ENCODE measurements at regions not wholly inside any gene's neighbourhood (a gene's known extent, or its start where the extent isn't known, plus 50 kb on each side); places are given as distances from the start of the nearest gene placed in this dataset.

DNA sequence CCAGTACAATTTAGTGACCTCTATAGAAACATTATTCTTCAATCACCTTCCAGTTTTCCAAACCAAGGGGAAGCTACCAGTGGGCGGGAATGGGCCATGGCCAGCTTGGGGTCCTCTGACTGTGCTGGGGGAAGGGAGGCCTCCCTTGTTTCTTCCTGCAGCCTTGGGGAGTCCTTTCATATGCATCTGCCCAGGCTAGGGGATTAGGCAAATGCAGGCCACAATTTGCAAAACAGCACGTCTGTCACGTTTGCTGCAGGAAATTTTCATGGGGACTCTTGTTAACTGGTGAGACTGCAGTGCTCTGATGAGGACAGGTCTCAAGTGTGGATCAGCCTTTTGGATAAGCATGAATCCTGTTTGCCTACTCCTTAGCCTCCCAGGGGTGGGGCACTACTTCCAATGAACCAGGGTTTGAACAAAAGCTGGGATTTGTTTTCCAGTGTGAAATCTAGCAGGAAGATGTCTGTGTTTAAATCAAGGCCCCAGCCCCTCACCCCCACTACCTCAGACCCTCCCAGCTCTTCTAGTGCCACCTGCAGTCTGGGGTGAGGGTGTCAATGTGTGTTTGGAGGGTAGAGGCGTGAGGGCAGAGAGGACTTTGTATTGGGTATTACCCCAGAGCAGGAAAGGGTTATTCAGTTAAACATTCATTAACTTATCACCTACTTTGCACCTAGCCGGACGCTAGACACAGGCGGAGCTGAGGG is 219.9 kb downstream of the OPA1 start:
- no peaks in the 10 kb centered on the region for H3K9me3 ChIP-seq
- intact Hi-C loops (cut with DNase I) = no loop called here
- no peaks in the 10 kb centered on the region for H3K27me3 ChIP-seq
- H3K4me1 ChIP-seq = peaks cover 10% of the 10 kb centered on the region
- no peak for DNase-seq (ENCODE audit: extremely low spot score in 2 of 2)
- H3K4me3 ChIP-seq = no peak overlapping the region
- no peaks in the 10 kb centered on the region for H3K36me3 ChIP-seq
- H3K27ac ChIP-seq = no peak overlapping the region
- TF ChIP-seq CTCF (IDR thresholded peaks at IDR 0.05) (no peak), POLR2A (IDR thresholded peaks at IDR 0.05) (no peak), POLR2AphosphoS5 (IDR thresholded peaks at IDR 0.05; ENCODE audit: insufficient read depth in 1 of 2, low read depth in 1 of 2) (no peak)

- H3K36me3 ChIP-seq = no peaks in the 10 kb centered on the region
- H3K4me3 ChIP-seq = no peak overlapping the region
- no peak for DNase-seq (ENCODE audit: extremely low spot score in 2 of 2)
- H3K9me3 ChIP-seq = no peaks in the 10 kb centered on the region
- peaks cover 10% of the 10 kb centered on the region for H3K4me1 ChIP-seq
- no peak for TF ChIP-seq CTCF (IDR thresholded peaks at IDR 0.05)
- TF ChIP-seq POLR2A (IDR thresholded peaks at IDR 0.05) = no peak
- no peak for TF ChIP-seq POLR2AphosphoS5 (IDR thresholded peaks at IDR 0.05; ENCODE audit: insufficient read depth in 1 of 2, low read depth in 1 of 2)
- H3K27me3 ChIP-seq = no peaks in the 10 kb centered on the region
- intact Hi-C loops (cut with DNase I) = no loop called here
- no peak overlapping the region for H3K27ac ChIP-seq
Observed at GRCh38 chr3:193813501-193813830, 220.5 kb downstream of the OPA1 start.

GRCh38 chr3:193814166-193814892 is 221.3 kb downstream of the OPA1 start:
- H3K36me3 ChIP-seq = no peaks in the 10 kb centered on the region
- intact Hi-C loops (cut with DNase I) = no loop called here
- H3K27me3 ChIP-seq = no peaks in the 10 kb centered on the region
- H3K9me3 ChIP-seq = no peaks in the 10 kb centered on the region
- TF ChIP-seq POLR2A (IDR thresholded peaks at IDR 0.05) (no peak), POLR2AphosphoS5 (IDR thresholded peaks at IDR 0.05; ENCODE audit: insufficient read depth in 1 of 2, low read depth in 1 of 2) (no peak), CTCF (IDR thresholded peaks at IDR 0.05) (no peak)
- no peak for DNase-seq (ENCODE audit: extremely low spot score in 2 of 2)
- peaks cover 10% of the 10 kb centered on the region for H3K4me1 ChIP-seq
- H3K27ac ChIP-seq = no peak overlapping the region
- no peak overlapping the region for H3K4me3 ChIP-seq

- H3K27ac ChIP-seq = no peak overlapping the region
- no peaks in the 10 kb centered on the region for H3K9me3 ChIP-seq
- H3K4me1 ChIP-seq = peaks cover 10% of the 10 kb centered on the region
- no peaks in the 10 kb centered on the region for H3K27me3 ChIP-seq
- peak; percentile 77 to 82 for DNase-seq (ENCODE audit: extremely low spot score in 2 of 2)
- H3K36me3 ChIP-seq = no peaks in the 10 kb centered on the region
- TF ChIP-seq CTCF (IDR thresholded peaks at IDR 0.05) (no peak), POLR2AphosphoS5 (IDR thresholded peaks at IDR 0.05; ENCODE audit: insufficient read depth in 1 of 2, low read depth in 1 of 2) (no peak), POLR2A (IDR thresholded peaks at IDR 0.05) (no peak)
- H3K4me3 ChIP-seq = no peak overlapping the region
- intact Hi-C loops (cut with DNase I) = no loop called here
Observed at GRCh38 chr3:193815246-193816027, 222.4 kb downstream of the OPA1 start.
